Fibroblast of peridontal ligament (primary cell): ENCODE measurements at regions not wholly inside any gene's neighbourhood (a gene's known extent, or its start where the extent isn't known, plus 50 kb on each side); places are given as distances from the start of the nearest gene placed in this dataset.
A peak's percentile ranks its signal among the peaks of the same experiment; 100 is the strongest.
"Not testable (repeated sequence)": the region's sequence is repeated elsewhere in the genome, so short reads cannot be mapped to it uniquely, and the experiment has no call there.

ENCODE experiments used
- DNase-seq: peaks from one replicate; pipeline ENCODE4 v3.0.0-alpha.2; 2010; ENCODE audit errors: extremely low read depth

- DNase-seq: peak; percentile 44
These were observed 101.9 kb downstream of the RGS21 start for GRCh38 chr1:192418552-192419285.

GRCh38 chr1:192430644-192431043 is 113.9 kb downstream of the RGS21 start:
- no peak for DNase-seq

GRCh38 chr1:192435704-192436103 is 118.9 kb downstream of the RGS21 start:
- DNase-seq: no peak

GRCh38 chr1:192436441-192437078 is 119.8 kb downstream of the RGS21 start:
- no peak for DNase-seq

GRCh38 chr1:192438737-192439136 is 121.9 kb downstream of the RGS21 start:
- no peak for DNase-seq

- peak; percentile 82 for DNase-seq
These were observed 122.7 kb downstream of the RGS21 start for GRCh38 chr1:192439373-192440025.

- no peak for DNase-seq
These were observed 124.7 kb downstream of the RGS21 start for GRCh38 chr1:192441492-192441891.

GRCh38 chr1:192442736-192443135 is 125.9 kb downstream of the RGS21 start:
- peak; percentile 25 for DNase-seq

GRCh38 chr1:192443616-192444015 is 126.8 kb downstream of the RGS21 start:
- peak; percentile 21 for DNase-seq

- DNase-seq: no peak
These were observed 128.4 kb downstream of the RGS21 start for GRCh38 chr1:192445241-192445640.

GRCh38 chr1:192445839-192446489 is 129.2 kb downstream of the RGS21 start:
- peak; percentile 83 for DNase-seq

- no peak for DNase-seq
These were observed 127.5 kb upstream of the RGS1 start for GRCh38 chr1:192448026-192448578.

- no peak for DNase-seq
These were observed 122.1 kb upstream of the RGS1 start for GRCh38 chr1:192453360-192453992.

GRCh38 chr1:192459467-192459866 is 116.1 kb upstream of the RGS1 start:
- DNase-seq: no peak

GRCh38 chr1:192461684-192462083 is 113.9 kb upstream of the RGS1 start:
- DNase-seq: no peak

GRCh38 chr1:192462616-192463015 is 113.0 kb upstream of the RGS1 start:
- no peak for DNase-seq

- no peak for DNase-seq
These were observed 111.9 kb upstream of the RGS1 start for GRCh38 chr1:192463661-192464060.

GRCh38 chr1:192465221-192465620 is 110.4 kb upstream of the RGS1 start:
- DNase-seq: not testable (repeated sequence)

GRCh38 chr1:192474080-192474683 is 101.4 kb upstream of the RGS1 start:
- DNase-seq: peak; percentile 65

GRCh38 chr1:192475329-192475728 is 100.2 kb upstream of the RGS1 start:
- DNase-seq: no peak

GRCh38 chr1:192475970-192476369 is 99.6 kb upstream of the RGS1 start:
- no peak for DNase-seq
